Heart right ventricle (tissue), 16 donors: ENCODE measurements at regions not wholly inside any gene's neighbourhood (a gene's known extent, or its start where the extent isn't known, plus 50 kb on each side); places are given as distances from the start of the nearest gene placed in this dataset.

ENCODE experiments used
- ATAC-seq, 8 donors: fragments of 200-7000 bp; cut with Tn5 transposase; one replicate each; pipeline ENCODE4 v1.9.1; 2020; ENCODE audit warnings: mild to moderate bottlenecking in 8 of 8, moderate library complexity in 8 of 8, moderate number of reproducible peaks in 1 of 8
- DNase-seq, 2 donors: peaks; one replicate each; pipeline ENCODE4 v3.0.0-alpha.2; 2020
- H3K27ac ChIP-seq, 10 donors: fragments of 200-600 bp; sonication (generic) in 2 of 10; one replicate each; pipeline versions ENCODE4 v1.5.0 to v1.8.0; 2020 to 2022; ENCODE audit warnings: mild to moderate bottlenecking in 3 of 10
- H3K27me3 ChIP-seq, 7 donors: fragments of 200-600 bp; one replicate each; pipeline ENCODE4 v1.8.0; 2021 to 2022; ENCODE audit warnings: mild to moderate bottlenecking in 2 of 7
- H3K36me3 ChIP-seq, 9 donors: fragments of 200-600 bp; sonication (generic) in 1 of 9; one replicate each; pipeline versions ENCODE4 v1.5.0 to v1.8.0; 2020 to 2022; ENCODE audit warnings: mild to moderate bottlenecking in 2 of 9
- H3K4me1 ChIP-seq, 9 donors: fragments of 200-600 bp; sonication (generic) in 1 of 9; one replicate each; pipeline versions ENCODE4 v1.5.0 to v1.8.0; 2020 to 2022; ENCODE audit warnings: mild to moderate bottlenecking in 4 of 9
- H3K4me3 ChIP-seq, 10 donors: fragments of 200-600 bp; sonication (generic) in 2 of 10; one replicate each; pipeline versions ENCODE4 v1.5.0 to v1.8.0; 2020 to 2022; ENCODE audit warnings: mild to moderate bottlenecking in 7 of 10, moderate library complexity in 2 of 10
- H3K9me3 ChIP-seq, 11 donors: fragments of 200-600 bp in 10 of 11; sonication (generic) in 2 of 11; one replicate each; pipeline versions ENCODE4 v1.5.0 to v1.8.0; 2013 to 2022; ENCODE audit warnings: mild to moderate bottlenecking in 2 of 11, control low read depth in 1 of 11, moderate library complexity in 1 of 11
- WGBS, 2 donors: extraction: QIAGEN DNeasy Blood & Tissue Kit; methylation state at CpG; one replicate each; pipeline ENCODE4 v1.1.7; 2013; ENCODE audit warnings: inconsistent platforms in 1 of 2; 5-methylcytosine and 5-hydroxymethylcytosine counted together
- intact Hi-C, 10 donors: fragments of 100-400 bp; cut with DNase I; formaldehyde crosslinking; loops; one replicate each; pipeline versions ENCODE4 v1.11.1 to v1.14.2; 2022
- TF ChIP-seq, protein P1 (sequence below), 9 donors: fragments of 200-600 bp; sonication (generic) in 2 of 9; IDR thresholded peaks; one replicate each; pipeline versions ENCODE4 v1.5.0 to v1.8.0; 2021 to 2022; ENCODE audit warnings: antibody characterized with exemption in 9 of 9, mild to moderate bottlenecking in 5 of 9, moderate library complexity in 1 of 9
- donor health status: Arrhythmogenic right ventricular cardiomyopathy.
- donor health status: ischemic (EF 13 %, LVEDD 7.1; RV severe dilation, severe dysfunction).
- donor health status: healthy with polysubstance abuse.
- donor health status: DM: no; HTN: yes; CAD: no.
- donor health status: DM: no; HTN: no; CAD: no.
- donor health status: ischemic (EF 25% LVEDD 6.9; RV normal size, moderate dysfunction).
- donor health status: ischemic (EF 25% LVEDD 5.7; RV mildly dilated, moderate dysfunction).
- donor health status: healthy.
- donor health status: DM: yes; HTN: yes; CAD: no.
- donor health status: Ischemic cardiomyopathy.
- donor health status: ischemic (EF 35%, LVEDD 5.7; RV mildly dilated, moderate dysfunction).
- donor health status: nonischemic (EF 11% LVEDD 7.7; RV severe dilation, severe dysfunction).
- donor health status: DM: yes; HTN: yes; CAD: no.
- donor health status: PGD.
- donor health status: ischemic (EF 29% LVEDD 5.4; RV normal size, mild dysfunction).
- donor health status: nonischemic (EF 23%, LVEDD 6.1; RV moderate dilation, normal function).

DNA sequence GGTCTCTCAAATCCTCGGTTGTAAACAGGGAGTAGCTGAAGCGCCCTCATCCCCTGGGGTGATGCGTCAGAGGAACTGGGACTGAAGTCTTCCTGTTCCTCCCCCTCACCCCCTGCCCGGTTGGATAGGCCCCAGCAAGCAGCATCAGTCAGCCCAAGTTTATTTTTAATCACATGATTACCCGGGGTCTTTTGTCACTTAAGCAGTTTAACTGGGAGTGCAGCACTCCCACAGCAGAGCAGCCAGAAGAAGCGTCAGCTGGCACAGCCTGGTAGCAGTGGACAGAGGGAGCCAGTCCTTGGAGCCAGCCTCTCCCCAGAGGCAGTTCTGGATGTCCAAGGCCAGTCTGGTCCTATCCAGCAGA lies 342.1 kb downstream of the CTTN start:
- WGBS, 2 donors: 27 to 38% methylated on average over 6 of the region's 6 CpGs
- Histone ChIP-seq H3K36me3 (no peaks in the 10 kb centered on the region), H3K4me1 (peaks cover 0 to 3% (median 0%) of the 10 kb centered on the region in 9 donors), H3K9me3 (no peaks in the 10 kb centered on the region), H3K27ac (no peak overlapping the region), H3K27me3 (peaks cover 4 to 54% (median 42%) of the 10 kb centered on the region in 7 donors), H3K4me3 (no peak overlapping the region)
- no peak for DNase-seq
- intact Hi-C loops: no loop called here
- TF ChIP-seq, protein P1, sequence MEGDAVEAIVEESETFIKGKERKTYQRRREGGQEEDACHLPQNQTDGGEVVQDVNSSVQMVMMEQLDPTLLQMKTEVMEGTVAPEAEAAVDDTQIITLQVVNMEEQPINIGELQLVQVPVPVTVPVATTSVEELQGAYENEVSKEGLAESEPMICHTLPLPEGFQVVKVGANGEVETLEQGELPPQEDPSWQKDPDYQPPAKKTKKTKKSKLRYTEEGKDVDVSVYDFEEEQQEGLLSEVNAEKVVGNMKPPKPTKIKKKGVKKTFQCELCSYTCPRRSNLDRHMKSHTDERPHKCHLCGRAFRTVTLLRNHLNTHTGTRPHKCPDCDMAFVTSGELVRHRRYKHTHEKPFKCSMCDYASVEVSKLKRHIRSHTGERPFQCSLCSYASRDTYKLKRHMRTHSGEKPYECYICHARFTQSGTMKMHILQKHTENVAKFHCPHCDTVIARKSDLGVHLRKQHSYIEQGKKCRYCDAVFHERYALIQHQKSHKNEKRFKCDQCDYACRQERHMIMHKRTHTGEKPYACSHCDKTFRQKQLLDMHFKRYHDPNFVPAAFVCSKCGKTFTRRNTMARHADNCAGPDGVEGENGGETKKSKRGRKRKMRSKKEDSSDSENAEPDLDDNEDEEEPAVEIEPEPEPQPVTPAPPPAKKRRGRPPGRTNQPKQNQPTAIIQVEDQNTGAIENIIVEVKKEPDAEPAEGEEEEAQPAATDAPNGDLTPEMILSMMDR (IDR thresholded peaks at IDR 0.05): no peak
- ATAC-seq: no peak

DNA sequence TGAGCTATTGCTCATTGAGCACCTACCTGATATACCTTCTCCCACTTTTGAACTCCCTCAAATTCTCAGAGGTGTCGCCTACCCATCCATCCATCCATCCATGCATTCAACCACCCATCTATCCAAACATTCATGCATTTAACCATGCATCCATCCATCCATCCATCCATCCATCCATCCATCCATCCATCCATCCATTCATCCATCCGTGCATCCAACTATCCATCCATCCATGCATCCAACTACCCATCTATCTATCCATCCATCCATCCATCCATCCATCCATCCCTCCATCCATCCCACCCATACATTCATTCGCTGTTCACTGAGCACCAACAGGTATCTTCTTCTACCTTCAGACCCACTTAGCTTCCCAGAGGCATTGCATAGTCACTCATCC lies 342.8 kb downstream of the CTTN start:
- TF ChIP-seq, protein P1 (IDR thresholded peaks at IDR 0.05): no peak
- intact Hi-C loops: no loop called here
- H3K27me3 ChIP-seq: peaks cover 4 to 58% (median 48%) of the 10 kb centered on the region in 7 donors
- ATAC-seq: no peak
- no peak overlapping the region for H3K4me3 ChIP-seq
- no peaks in the 10 kb centered on the region for H3K9me3 ChIP-seq
- H3K27ac ChIP-seq: no peak overlapping the region
- H3K4me1 ChIP-seq: peaks cover 0 to 3% (median 0%) of the 10 kb centered on the region in 9 donors
- no peaks in the 10 kb centered on the region for H3K36me3 ChIP-seq
- no peak for DNase-seq
- WGBS, 2 donors: 88 to 89% methylated on average over 3 of the region's 3 CpGs

DNA sequence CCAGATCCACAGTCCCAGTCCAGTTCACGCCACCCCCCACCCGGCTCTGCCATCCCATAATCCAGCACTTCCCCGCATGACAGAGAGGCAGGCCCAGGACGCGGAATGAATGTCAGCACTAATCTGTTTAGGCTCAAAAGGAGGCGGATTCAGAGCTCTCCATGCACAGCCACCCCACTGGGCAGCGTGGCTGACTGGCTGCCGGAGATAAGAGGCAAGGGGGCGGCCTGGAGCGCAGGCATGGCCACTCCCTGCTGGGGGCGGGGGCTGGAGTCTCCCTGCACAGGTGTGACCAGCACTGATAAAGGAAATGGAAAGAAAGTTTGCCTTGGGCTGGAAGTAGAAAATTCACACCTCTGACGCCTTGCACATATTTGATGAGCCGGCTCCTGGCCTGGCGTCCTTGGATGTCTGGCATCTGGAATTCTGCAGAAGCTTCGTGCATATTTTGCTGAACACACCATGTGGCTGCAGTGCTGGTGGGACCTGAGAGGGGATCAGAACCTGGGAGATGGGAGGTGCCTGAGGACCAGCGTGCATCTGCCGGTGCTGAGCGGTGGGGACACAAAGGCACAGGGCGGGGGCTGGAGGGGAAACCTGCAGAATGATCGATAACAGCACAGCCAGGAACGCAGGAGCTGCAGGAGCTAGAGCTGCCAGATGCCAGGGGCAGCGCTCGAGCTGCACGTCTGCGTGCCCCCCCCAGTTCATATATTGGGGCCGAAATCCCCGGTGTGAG lies 344.4 kb downstream of the CTTN start:
- Histone ChIP-seq H3K27me3 (peaks cover 4 to 71% (median 55%) of the 10 kb centered on the region in 7 donors), H3K36me3 (no peaks in the 10 kb centered on the region), H3K27ac (no peak overlapping the region), H3K9me3 (no peaks in the 10 kb centered on the region), H3K4me1 (peaks cover 0 to 3% (median 0%) of the 10 kb centered on the region in 9 donors), H3K4me3 (no peak overlapping the region)
- 14 to 22% methylated on average over 27 of the region's 27 CpGs for WGBS, 2 donors
- ATAC-seq (no peak), DNase-seq (no peak)
- TF ChIP-seq, protein P1 (IDR thresholded peaks at IDR 0.05): no peak
- intact Hi-C loops: no loop called here

DNA sequence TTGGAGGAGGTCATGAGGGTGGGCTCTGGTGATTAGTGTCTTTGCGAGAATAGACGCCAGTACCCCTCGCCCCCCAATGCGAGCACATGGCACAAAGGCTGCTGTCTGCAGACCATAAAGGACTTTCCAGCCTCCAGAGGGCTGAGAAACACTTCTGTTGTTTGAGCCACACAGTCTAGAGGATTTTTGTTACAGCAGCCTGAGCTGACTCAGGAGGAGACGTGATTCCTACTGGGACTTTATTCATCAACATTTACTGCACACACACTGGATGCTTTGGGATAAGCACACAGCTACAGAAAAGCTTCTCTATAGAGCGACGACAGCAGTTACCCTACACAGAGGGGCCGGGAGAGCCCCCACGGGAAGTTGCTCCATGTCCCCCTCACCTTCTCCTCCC lies 345.0 kb downstream of the CTTN start:
- H3K27me3 ChIP-seq: peaks cover 4 to 72% (median 55%) of the 10 kb centered on the region in 7 donors
- 61 to 69% methylated on average over 9 of the region's 9 CpGs for WGBS, 2 donors

More for the DNA sequence above, 345.0 kb downstream of the CTTN start:
- intact Hi-C loops: no loop called here
- Histone ChIP-seq H3K4me3 (no peak overlapping the region), H3K4me1 (peaks cover 0 to 3% (median 0%) of the 10 kb centered on the region in 9 donors), H3K36me3 (no peaks in the 10 kb centered on the region), H3K9me3 (no peaks in the 10 kb centered on the region), H3K27ac (no peak overlapping the region)
- no peak for DNase-seq
- ATAC-seq: no peak
- TF ChIP-seq, protein P1 (IDR thresholded peaks at IDR 0.05): no peak
